Endodermal cell (in vitro differentiated cells): ENCODE measurements at regions not wholly inside any gene's neighbourhood (a gene's known extent, or its start where the extent isn't known, plus 50 kb on each side); places are given as distances from the start of the nearest gene placed in this dataset.

Source experiments
- DNase-seq: peaks from one replicate; pipeline ENCODE4 v3.0.0-alpha.2; 2017
- H3K27ac ChIP-seq: 2 replicates; pipeline ENCODE4 v1.5.1; 2013; ENCODE audit warnings: mild to moderate bottlenecking, low read depth, low read length, moderate library complexity
- H3K27me3 ChIP-seq: 2 replicates; pipeline ENCODE4 v1.6.1; 2013; ENCODE audit warnings: mild to moderate bottlenecking, low read length, moderate library complexity; ENCODE audit not compliant: insufficient read depth, control insufficient read depth, poor library complexity, severe bottlenecking
- H3K36me3 ChIP-seq: 2 replicates; pipeline ENCODE4 v1.7.0; 2013; ENCODE audit warnings: mild to moderate bottlenecking, low read length, moderate library complexity; ENCODE audit not compliant: control insufficient read depth, insufficient read depth
- H3K4me1 ChIP-seq: one replicate; pipeline ENCODE4 v1.7.0; 2013; ENCODE audit warnings: low read length; ENCODE audit not compliant: control insufficient read depth, insufficient read depth
- H3K4me3 ChIP-seq: 2 replicates; pipeline ENCODE4 v1.5.1; 2013; ENCODE audit warnings: mild to moderate bottlenecking, low read length, moderate library complexity
- H3K9ac ChIP-seq: 2 replicates; pipeline ENCODE4 v1.6.1; 2013; ENCODE audit warnings: mild to moderate bottlenecking, low read length, moderate library complexity; ENCODE audit not compliant: poor library complexity, severe bottlenecking; ENCODE audit errors: extremely low read depth
- H3K9me3 ChIP-seq: 2 replicates; pipeline ENCODE4 v1.6.1; 2013; ENCODE audit warnings: mild to moderate bottlenecking, low read length, moderate library complexity; ENCODE audit not compliant: control insufficient read depth
- H3K27ac Mint-ChIP-seq: 2 replicates; pipeline ENCODE4 v1.8.0; 2020; ENCODE audit warnings: mixed read lengths
- H3K27me3 Mint-ChIP-seq: 2 replicates; pipeline ENCODE4 v1.8.0; 2021; ENCODE audit warnings: mild to moderate bottlenecking, mixed read lengths; ENCODE audit not compliant: insufficient read depth
- H3K36me3 Mint-ChIP-seq: 2 replicates; pipeline ENCODE4 v1.8.0; 2020; ENCODE audit warnings: low read depth, mixed read lengths
- H3K4me1 Mint-ChIP-seq: 2 replicates; pipeline ENCODE4 v1.8.0; 2020; ENCODE audit warnings: mixed read lengths
- H3K4me3 Mint-ChIP-seq: 2 replicates; pipeline ENCODE4 v1.8.0; 2020; ENCODE audit warnings: mild to moderate bottlenecking, moderate library complexity, mixed read lengths
- H3K9me3 Mint-ChIP-seq: 2 replicates; pipeline ENCODE4 v1.8.0; 2020; ENCODE audit warnings: mild to moderate bottlenecking, mixed read lengths
- CTCF ChIP-seq: fragments of 200-600 bp; sonication (generic); conservative IDR thresholded peaks from 2 replicates; pipeline ENCODE4 v1.5.0; 2021; ENCODE audit warnings: antibody characterized with exemption, mild to moderate bottlenecking
- WGBS, 2 experiments: methylation state at CpG; one replicate each; pipeline versions ENCODE4 v1.1.5 to v1.1.7; 2013; ENCODE audit warnings: missing lambda C conversion rate in 2 of 2, mixed read lengths in 1 of 2; ENCODE audit not compliant: insufficient coverage in 1 of 2, insufficient read length in 1 of 2; 5-methylcytosine and 5-hydroxymethylcytosine counted together

DNA sequence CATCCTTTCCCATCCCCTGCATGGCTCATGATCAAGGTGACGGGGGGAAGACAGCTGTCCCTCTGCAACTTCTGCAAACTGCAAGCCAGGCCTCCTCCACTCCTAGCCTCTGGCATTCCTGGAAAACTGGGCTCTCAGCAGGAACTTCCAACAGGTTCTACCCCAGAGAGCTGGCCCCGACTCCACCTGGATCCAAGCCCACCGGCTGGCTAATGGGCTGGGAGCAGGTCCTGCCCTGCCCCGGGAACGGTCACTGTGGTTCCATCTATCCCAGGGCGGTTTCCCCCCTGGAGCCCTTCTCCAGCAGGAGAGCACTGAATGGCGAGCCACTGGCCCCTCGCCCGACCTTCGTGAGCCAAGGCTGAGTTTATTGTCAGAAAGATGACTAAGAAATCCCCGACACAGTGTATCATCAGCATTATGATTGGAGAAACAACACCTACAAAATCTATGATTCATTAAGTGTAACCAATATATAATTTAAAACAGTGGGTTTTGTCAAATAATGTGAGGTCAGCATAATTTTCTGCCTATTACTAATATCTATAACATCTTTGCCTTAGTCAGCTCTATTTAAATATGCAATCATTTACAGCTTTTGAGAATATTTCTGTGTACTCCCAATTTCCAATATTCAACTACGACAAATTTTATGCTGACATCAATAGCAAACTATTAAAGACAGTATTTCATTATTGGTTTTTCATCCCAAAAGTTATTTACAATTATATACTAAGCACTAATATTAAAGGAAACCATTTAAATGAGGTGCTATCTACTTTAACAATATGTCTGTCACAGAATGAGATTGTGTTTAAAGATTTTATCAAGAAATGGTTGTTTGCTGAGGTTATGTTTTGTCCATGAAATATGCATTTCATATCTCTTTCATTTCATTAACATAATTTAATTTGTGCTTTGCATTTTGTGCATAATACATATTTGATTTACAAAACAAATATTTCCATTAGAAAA is 133.0 kb downstream of the URI1 start:
- H3K4me1 ChIP-seq = no peaks in the 10 kb centered on the region
- H3K36me3 ChIP-seq = no peaks in the 10 kb centered on the region
- no peaks in the 10 kb centered on the region for H3K9me3 Mint-ChIP-seq
- TF ChIP-seq CTCF = no peak
- 93 to 94% methylated on average over 3 to 12 of the region's 12 CpGs for WGBS, 2 experiments
- H3K27me3 ChIP-seq = no peaks in the 10 kb centered on the region
- H3K4me3 ChIP-seq = no peak overlapping the region
- H3K27ac Mint-ChIP-seq = no peak overlapping the region
- peaks cover 9% of the 10 kb centered on the region for H3K4me1 Mint-ChIP-seq
- no peak overlapping the region for H3K4me3 Mint-ChIP-seq
- no peak overlapping the region for H3K9ac ChIP-seq
- H3K27me3 Mint-ChIP-seq = peaks cover 3% of the 10 kb centered on the region
- DNase-seq = peak; percentile 40
- H3K9me3 ChIP-seq = no peaks in the 10 kb centered on the region
- H3K27ac ChIP-seq = no peak overlapping the region
- no peaks in the 10 kb centered on the region for H3K36me3 Mint-ChIP-seq

GRCh38 chr19:30076101-30076551 is 134.1 kb downstream of the URI1 start:
- no peaks in the 10 kb centered on the region for H3K9me3 Mint-ChIP-seq
- H3K4me3 ChIP-seq = no peak overlapping the region
- H3K27ac ChIP-seq = no peak overlapping the region
- no peaks in the 10 kb centered on the region for H3K36me3 Mint-ChIP-seq
- H3K27ac Mint-ChIP-seq = no peak overlapping the region
- peak; percentile 68 for DNase-seq
- WGBS, 2 experiments = 95% methylated on average over 8 of the region's 11 CpGs; no CpG with 5 or more reads in 1 of the 2 experiments
- no peak overlapping the region for H3K9ac ChIP-seq
- no peaks in the 10 kb centered on the region for H3K9me3 ChIP-seq
- H3K4me3 Mint-ChIP-seq = no peak overlapping the region
- no peaks in the 10 kb centered on the region for H3K27me3 ChIP-seq
- H3K4me1 ChIP-seq = no peaks in the 10 kb centered on the region
- TF ChIP-seq CTCF = peak; percentile 63
- H3K27me3 Mint-ChIP-seq = peaks cover 3% of the 10 kb centered on the region
- peaks cover 5% of the 10 kb centered on the region for H3K4me1 Mint-ChIP-seq
- H3K36me3 ChIP-seq = no peaks in the 10 kb centered on the region

DNA sequence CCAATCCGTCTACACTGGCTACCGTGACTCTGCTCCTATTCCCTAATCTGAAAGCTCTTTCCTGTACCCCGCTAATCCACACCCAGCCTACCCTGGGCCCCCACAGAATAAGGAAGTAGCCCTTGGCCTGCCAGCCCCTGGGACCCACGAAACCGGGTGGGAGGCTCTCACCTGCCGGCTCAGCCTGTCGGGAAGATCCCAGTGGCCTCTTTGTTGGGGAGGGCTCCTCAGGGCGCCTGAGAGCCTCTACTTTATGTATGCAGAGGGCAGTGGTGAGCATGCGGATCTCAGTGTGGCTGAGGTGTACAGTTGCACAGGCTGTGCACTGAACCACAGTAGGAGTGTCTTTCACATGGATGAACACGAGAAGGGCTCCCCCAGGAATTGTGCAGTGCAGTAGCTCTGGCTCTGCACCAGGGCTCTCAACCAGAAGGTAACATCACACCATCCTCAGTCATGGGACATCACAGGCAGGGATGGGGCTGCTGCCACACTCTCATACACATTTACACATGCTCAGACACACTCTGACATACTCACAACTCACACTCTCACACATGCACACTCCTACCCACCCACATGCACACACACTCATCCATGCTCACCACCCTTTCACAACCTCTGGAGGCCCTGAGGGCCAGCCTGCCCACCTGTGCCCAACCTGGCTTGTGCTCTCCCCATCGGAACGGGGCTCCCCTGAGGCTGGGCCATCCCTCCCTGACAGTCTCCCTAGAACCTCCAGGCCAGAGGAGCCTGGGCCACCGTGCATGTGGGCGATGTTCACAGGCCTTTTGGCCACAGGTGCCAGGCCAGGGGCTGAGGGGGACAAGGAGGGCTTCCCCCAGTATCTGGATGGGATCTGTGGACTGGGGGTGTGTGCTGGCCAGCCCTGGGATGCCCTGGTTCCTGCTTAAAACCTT is 135.0 kb downstream of the URI1 start:
- Mint-ChIP-seq H3K4me3 (no peak overlapping the region), H3K27me3 (peaks cover 3% of the 10 kb centered on the region), H3K36me3 (no peaks in the 10 kb centered on the region), H3K27ac (peak overlapping the region; percentile 39), H3K9me3 (no peaks in the 10 kb centered on the region), H3K4me1 (peaks cover 3% of the 10 kb centered on the region)
- H3K27me3 ChIP-seq = no peaks in the 10 kb centered on the region
- DNase-seq = peak; percentile 38
- no peak overlapping the region for H3K27ac ChIP-seq
- no peaks in the 10 kb centered on the region for H3K36me3 ChIP-seq
- H3K4me3 ChIP-seq = no peak overlapping the region
- no peak overlapping the region for H3K9ac ChIP-seq
- H3K9me3 ChIP-seq = no peaks in the 10 kb centered on the region
- WGBS, 2 experiments = 89 to 90% methylated on average over 8 to 14 of the region's 14 CpGs
- no peak for TF ChIP-seq CTCF
- no peaks in the 10 kb centered on the region for H3K4me1 ChIP-seq
